ENCODE measurements at regions not wholly inside any gene's neighbourhood (a gene's known extent, or its start where the extent isn't known, plus 50 kb on each side); places are given as distances from the start of the nearest gene placed in this dataset.

GRCh38 chr2:64369706-64370105 lies 84.3 kb upstream of the LGALSL start:
- DNase-seq (ENCODE audit: low read depth) = no peak

DNA sequence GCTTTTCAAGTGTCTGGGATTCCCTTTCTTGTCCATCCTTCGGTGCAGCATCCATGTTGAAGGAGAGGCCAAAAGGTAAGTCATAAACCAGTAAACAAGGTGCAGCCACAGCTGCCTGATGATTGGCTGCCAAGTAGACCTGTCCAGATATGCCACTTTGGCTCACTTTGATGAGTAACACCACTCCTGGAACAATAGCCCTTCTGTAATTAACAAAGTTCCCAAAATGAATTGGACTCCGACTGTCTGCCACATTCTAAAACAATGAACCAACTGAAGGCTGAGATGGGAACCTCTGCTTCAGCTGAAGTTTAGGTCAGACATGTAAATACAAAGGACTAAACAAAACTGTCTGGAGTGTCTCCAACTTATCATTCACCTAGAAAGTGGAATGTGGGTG lies 82.2 kb upstream of the LGALSL start:
- DNase-seq (ENCODE audit: low read depth) = no peak

GRCh38 chr2:64374686-64375085 lies 79.3 kb upstream of the LGALSL start:
- no peak for DNase-seq (ENCODE audit: low read depth)

DNA sequence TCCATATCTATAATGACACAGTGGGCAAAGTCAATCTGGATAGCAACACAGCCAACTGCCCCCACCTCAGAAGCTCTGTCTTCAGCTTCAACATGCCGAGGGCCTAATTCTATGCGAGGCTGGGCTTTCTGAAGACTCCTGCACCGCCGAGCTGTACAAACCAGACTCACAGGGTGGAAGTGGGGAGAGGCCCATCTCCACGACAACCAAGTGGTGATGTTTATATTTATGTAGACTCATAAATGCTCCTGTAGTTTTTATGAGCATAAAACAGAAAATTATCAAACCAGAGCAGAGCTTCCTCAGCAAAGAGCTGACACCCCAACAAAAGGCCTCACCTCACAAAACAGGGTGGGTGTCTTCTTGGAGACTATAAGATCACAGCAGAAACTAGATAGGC lies 77.0 kb upstream of the LGALSL start:
- no peak for DNase-seq (ENCODE audit: low read depth)

DNA sequence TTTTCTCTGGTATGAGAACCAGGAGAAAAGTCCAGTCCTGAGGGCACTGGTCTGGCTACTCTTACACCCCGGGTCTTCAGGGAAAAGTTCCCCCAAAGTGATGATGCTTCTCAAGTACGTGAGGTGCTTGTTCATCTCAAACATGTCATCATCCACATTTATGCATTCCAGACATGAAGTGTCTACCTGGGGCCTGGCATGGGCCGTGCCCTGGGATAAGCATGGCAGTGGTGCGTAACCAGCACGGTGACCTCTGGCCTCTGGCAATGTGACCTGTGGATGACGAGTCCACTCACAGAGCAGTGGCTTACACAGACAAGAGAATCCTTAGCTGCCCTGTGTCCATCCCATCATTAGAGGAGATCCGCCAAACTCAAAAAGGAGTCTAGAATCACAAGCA lies 74.8 kb upstream of the LGALSL start:
- no peak for DNase-seq (ENCODE audit: low read depth)

DNA sequence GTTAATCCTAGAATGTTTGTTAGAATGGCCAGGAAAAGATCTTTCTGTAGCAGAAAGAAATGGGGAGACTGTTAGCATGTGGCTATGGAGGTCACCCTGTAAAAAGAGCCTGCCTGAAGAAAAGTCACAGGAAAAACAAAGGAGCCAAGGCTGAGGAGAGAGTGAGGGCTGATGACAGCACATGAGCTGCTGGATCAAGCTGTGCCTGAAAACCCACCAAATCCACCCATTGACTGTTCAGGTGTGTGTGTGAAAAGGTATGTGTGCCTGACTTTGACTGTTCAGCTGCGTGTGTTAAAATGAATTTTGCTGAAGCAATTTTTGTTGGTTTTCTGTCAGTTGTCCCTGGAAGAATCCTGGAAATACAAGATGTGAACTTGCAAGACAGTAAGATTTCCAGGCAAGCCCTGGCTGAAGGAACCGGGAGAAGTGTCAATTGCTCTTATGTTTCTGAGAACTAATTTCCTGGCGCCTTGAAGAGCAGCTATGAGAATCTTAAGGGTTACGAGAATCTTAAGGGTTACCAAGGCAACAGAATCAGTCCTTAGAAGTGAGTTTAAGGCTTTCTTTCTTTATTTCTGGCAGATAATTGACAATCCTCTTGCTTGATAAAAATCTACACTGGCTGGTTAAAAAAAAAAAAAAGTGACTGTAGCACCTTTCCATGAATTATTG lies 73.0 kb upstream of the LGALSL start:
- no peak for DNase-seq (ENCODE audit: low read depth)

- no peak for DNase-seq (ENCODE audit: low read depth)
These were observed 70.9 kb upstream of the LGALSL start for GRCh38 chr2:64383016-64383591.

- no peak for DNase-seq (ENCODE audit: low read depth)
These were observed 70.1 kb upstream of the LGALSL start for GRCh38 chr2:64383881-64384280.

GRCh38 chr2:64386676-64387075 lies 67.3 kb upstream of the LGALSL start:
- no peak for DNase-seq (ENCODE audit: low read depth)

- no peak for DNase-seq (ENCODE audit: low read depth)
These were observed 63.4 kb upstream of the LGALSL start for GRCh38 chr2:64390586-64390985.

GRCh38 chr2:64391424-64391823 lies 62.5 kb upstream of the LGALSL start:
- DNase-seq (ENCODE audit: low read depth) = no peak

DNA sequence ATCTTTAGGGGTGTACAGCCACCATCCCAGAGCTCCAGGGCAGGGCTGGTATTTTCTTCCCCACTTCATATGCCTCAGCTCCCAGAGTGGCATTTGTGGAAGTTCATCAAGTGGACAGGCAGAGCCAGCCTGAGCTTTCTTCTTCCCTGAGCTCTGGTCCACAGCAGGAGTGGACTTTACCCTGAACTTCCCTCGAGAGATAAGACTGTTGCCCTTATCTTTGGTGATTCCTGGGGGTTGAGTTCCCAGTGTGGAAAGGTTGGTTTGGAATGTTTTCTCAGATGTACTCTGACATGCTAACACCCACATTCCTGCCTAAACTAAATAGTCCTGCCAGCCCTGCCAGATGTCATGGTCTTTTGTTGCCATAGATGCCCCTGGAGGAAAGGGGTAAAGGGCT lies 62.0 kb upstream of the LGALSL start:
- no peak for DNase-seq (ENCODE audit: low read depth)

GRCh38 chr2:64392529-64392928 lies 61.4 kb upstream of the LGALSL start:
- no peak for DNase-seq (ENCODE audit: low read depth)

DNA sequence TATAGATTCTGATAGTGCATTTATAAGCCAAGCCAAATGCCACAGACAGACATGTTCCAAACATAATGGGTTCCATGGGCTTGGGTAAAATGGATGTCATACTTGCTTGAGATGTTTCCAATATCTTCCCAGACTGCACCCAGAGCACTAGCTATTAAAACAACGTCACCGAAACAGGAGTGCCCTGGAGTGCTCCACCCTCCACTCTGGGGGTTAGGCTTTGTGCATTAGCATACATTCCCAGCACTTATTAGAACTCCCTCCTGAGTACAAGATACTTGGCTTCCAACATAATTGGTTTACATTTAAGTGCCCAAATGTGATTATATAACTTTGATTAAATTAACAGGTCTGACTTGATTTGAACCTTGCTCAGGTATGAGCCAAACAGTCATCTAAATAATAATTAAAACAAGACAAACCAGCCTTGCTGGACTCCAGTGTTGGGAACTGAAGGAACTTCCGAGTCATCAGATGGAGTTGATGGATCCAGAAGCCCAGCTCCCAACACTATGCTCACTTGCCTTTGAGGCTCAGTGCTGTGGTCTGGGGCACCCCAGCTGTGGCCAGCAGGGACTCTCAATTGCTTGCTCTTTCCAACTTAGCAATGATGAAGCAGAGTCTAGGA lies 60.5 kb upstream of the LGALSL start:
- DNase-seq (ENCODE audit: low read depth) = no peak

- no peak for DNase-seq (ENCODE audit: low read depth)
These were observed 59.8 kb upstream of the LGALSL start for GRCh38 chr2:64394153-64394552.

GRCh38 chr2:64396001-64396400 lies 58.0 kb upstream of the LGALSL start:
- no peak for DNase-seq (ENCODE audit: low read depth)

- no peak for DNase-seq (ENCODE audit: low read depth)
These were observed 57.4 kb upstream of the LGALSL start for GRCh38 chr2:64396551-64396950.

- no peak for DNase-seq (ENCODE audit: low read depth)
These were observed 55.3 kb upstream of the LGALSL start for GRCh38 chr2:64398516-64399129.

DNA sequence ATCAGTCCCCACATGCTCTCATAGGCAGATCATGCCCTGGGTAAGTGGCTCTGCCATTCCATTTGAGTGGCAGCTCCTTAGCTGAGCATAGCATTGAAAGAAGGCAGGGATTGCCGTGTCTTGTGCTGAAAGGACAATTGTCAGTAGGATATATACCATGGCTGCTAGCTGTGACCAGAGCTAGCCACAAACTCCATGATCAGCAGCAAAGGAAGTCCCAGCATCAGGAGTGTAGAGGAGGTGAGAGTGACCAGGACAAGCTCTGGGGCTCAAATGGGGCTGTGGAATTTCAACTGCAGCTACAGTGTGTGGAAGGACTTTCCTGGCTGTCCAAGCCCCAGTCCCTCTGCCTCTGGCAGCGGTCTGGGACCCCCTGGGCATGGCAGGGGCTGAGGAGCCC lies 54.4 kb upstream of the LGALSL start:
- DNase-seq (ENCODE audit: low read depth) = no peak

DNA sequence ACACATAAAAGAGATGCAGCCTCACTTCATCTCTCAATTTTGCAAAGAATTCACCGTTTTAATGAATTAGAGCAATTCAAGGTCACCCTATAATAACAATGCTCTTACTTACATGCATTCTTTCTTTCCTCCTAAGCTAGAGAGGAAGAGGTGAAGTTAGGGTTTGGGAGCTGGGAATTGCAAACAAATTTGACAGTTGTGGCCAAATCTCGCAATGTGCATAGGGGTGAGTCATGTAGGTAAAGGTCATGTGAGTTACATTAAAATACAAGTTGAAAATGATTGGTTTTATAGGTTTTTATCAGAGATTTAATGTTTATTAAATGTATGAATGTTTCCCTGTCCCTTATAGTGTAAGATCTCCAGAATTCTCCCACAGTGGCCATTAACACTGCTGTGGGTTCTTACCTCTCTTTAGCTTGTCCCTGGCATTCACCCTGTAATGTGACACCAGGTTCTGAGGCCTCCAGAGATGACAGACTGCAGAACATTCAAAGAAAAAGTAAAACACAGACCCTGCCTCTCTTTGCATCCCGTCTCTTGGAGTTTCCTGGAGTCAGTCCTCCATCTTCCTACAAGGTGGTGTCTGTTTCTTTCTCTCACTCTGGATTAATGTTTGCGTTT lies 53.7 kb upstream of the LGALSL start:
- DNase-seq (ENCODE audit: low read depth) = no peak

DNA sequence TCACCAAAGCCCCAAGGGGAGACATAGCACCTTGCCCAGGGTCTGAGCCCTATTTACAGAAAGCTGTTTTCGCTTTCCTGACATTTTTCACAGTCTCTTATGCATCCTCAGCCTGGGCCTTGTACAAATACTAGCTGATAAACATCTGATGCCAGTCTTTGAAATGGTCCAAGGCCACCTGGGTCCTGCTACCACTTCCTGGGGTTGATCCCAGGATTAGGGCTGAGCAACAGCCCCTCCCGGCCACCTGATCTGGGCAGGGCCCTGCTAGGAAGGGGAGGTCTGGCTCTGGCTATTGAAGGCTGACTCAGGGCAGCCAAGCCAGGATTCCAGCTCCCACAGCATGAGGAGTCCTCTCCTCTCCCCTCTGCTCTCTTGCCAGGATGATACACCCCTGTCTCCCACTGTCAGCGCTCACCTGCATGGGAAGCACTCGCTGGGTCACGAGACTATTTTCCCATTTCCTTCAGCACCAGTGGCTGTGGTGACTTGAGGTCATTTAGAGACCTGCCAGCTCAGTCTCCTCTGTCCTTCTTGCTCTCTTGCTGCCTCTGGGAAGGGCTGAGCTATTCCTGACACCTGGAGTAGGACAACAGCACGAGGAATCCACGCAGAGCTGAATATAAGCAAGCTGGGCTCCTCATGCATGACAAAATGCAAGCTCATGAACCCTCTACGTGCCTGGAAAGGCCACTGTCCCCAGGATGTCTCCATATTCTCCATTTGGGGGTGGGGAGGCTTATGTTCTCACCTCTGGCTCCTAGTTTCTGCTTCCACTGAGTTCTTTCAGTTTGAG lies 53.0 kb upstream of the LGALSL start:
- no peak for DNase-seq (ENCODE audit: low read depth)

DNA sequence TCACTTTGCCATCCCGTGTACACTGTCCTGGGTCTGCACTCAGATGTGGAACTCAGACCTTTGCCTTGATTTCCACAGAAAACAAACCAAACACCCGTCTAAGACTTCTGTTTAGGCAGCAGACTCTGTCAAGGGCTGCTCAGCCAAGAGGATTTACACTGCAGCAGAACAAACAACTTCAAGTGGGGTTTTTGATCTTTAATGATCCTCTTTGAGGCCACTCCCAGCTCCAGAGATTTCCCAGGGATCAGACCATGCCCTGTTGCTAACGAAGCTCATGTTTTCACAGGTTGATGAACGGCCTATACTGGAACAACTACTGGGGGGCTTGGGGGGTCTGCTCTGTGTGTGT lies 52.5 kb upstream of the LGALSL start:
- no peak for DNase-seq (ENCODE audit: low read depth)

Measured in RPMI7951 (cell line).